ENCODE measurements at regions not wholly inside any gene's neighbourhood (a gene's known extent, or its start where the extent isn't known, plus 50 kb on each side); places are given as distances from the start of the nearest gene placed in this dataset.

GRCh38 chr1:48099072-48099773, 102.0 kb upstream of the TRABD2B start:
- TF ChIP-seq CTCF (conservative IDR thresholded peaks at IDR 0.05; ENCODE audit: low read length) (no peak), EZH2phosphoT487 (IDR thresholded peaks at IDR 0.05; ENCODE audit: borderline replicate concordance, low read depth, low read length) (no peak)
